HCT116 (cell line): ENCODE measurements at regions not wholly inside any gene's neighbourhood (a gene's known extent, or its start where the extent isn't known, plus 50 kb on each side); places are given as distances from the start of the nearest gene placed in this dataset.

ENCODE experiments used
- EZH2 ChIP-seq: fragments of 200-600 bp; sonication (generic); IDR thresholded peaks from 2 replicates; pipeline ENCODE4 v1.6.1; 2017; ENCODE audit warnings: antibody characterized with exemption, mixed run types
- POLR2A ChIP-seq: IDR thresholded peaks from 2 replicates; pipeline ENCODE4 v1.7.0; 2011; ENCODE audit warnings: borderline replicate concordance; ENCODE audit not compliant: insufficient read depth, insufficient read length; ENCODE audit errors: extremely low read depth
- POLR2AphosphoS5 ChIP-seq: IDR thresholded peaks from 2 replicates; pipeline ENCODE4 v1.6.1; 2011; ENCODE audit warnings: mild to moderate bottlenecking, low read depth, low read length, moderate library complexity
- TF ChIP-seq, protein P1 (sequence below): IDR thresholded peaks from 2 replicates; pipeline ENCODE4 v1.6.1; 2011; ENCODE audit warnings: mild to moderate bottlenecking, low read length, moderate library complexity; ENCODE audit not compliant: insufficient replicate concordance; ENCODE audit errors: extremely low read depth
- TF ChIP-seq, protein P2 (sequence below), 3 experiments: fragments of 200-600 bp in 1 of 3; sonication (generic) in 1 of 3; IDR thresholded peaks in 2 of 3; conservative IDR thresholded peaks in 1 of 3; 2 replicates each; pipeline ENCODE4 v1.5.1; 2012 to 2017; ENCODE audit warnings: low read depth in 2 of 3, low read length in 2 of 3, antibody characterized with exemption in 1 of 3, borderline replicate concordance in 1 of 3, control low read depth in 1 of 3, mild to moderate bottlenecking in 1 of 3, mixed read lengths in 1 of 3, mixed run types in 1 of 3, moderate library complexity in 1 of 3; ENCODE audit not compliant: insufficient read depth in 1 of 3

DNA sequence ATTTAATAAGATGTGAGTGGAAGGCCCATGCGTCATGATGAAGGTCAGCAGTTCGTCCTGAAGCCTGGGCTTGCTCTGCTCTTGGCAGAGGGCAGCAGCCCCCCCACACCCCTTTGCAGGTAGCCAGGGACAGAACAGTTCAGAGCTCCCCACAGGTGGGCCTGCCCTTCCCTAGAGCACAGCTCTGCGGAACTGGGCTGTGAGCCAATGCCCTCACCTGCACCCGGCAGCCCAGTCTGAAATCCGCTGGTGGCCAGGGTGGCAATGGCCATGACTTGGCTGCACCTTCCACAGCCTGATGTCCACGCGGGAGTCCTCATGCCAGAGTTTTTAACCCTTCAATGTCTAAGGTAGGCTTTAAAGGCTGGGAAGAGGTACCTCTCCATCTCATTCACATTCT is 136.7 kb downstream of the ACKR3 start:
- TF ChIP-seq, protein P1, sequence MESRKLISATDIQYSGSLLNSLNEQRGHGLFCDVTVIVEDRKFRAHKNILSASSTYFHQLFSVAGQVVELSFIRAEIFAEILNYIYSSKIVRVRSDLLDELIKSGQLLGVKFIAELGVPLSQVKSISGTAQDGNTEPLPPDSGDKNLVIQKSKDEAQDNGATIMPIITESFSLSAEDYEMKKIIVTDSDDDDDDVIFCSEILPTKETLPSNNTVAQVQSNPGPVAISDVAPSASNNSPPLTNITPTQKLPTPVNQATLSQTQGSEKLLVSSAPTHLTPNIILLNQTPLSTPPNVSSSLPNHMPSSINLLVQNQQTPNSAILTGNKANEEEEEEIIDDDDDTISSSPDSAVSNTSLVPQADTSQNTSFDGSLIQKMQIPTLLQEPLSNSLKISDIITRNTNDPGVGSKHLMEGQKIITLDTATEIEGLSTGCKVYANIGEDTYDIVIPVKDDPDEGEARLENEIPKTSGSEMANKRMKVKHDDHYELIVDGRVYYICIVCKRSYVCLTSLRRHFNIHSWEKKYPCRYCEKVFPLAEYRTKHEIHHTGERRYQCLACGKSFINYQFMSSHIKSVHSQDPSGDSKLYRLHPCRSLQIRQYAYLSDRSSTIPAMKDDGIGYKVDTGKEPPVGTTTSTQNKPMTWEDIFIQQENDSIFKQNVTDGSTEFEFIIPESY: no peak
- TF ChIP-seq, protein P2, sequence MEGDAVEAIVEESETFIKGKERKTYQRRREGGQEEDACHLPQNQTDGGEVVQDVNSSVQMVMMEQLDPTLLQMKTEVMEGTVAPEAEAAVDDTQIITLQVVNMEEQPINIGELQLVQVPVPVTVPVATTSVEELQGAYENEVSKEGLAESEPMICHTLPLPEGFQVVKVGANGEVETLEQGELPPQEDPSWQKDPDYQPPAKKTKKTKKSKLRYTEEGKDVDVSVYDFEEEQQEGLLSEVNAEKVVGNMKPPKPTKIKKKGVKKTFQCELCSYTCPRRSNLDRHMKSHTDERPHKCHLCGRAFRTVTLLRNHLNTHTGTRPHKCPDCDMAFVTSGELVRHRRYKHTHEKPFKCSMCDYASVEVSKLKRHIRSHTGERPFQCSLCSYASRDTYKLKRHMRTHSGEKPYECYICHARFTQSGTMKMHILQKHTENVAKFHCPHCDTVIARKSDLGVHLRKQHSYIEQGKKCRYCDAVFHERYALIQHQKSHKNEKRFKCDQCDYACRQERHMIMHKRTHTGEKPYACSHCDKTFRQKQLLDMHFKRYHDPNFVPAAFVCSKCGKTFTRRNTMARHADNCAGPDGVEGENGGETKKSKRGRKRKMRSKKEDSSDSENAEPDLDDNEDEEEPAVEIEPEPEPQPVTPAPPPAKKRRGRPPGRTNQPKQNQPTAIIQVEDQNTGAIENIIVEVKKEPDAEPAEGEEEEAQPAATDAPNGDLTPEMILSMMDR (IDR thresholded peaks at IDR 0.05 in 2 of 3, conservative IDR thresholded peaks at IDR 0.05 in 1 of 3; ENCODE audit: borderline replicate concordance in 1 of 3, insufficient read depth in 1 of 3, low read depth in 2 of 3, low read length in 2 of 3): no peak
- TF ChIP-seq EZH2: no peak
- TF ChIP-seq POLR2AphosphoS5: no peak
- TF ChIP-seq POLR2A: no peak
